ENCODE measurements at regions not wholly inside any gene's neighbourhood (a gene's known extent, or its start where the extent isn't known, plus 50 kb on each side); places are given as distances from the start of the nearest gene placed in this dataset.

DNA sequence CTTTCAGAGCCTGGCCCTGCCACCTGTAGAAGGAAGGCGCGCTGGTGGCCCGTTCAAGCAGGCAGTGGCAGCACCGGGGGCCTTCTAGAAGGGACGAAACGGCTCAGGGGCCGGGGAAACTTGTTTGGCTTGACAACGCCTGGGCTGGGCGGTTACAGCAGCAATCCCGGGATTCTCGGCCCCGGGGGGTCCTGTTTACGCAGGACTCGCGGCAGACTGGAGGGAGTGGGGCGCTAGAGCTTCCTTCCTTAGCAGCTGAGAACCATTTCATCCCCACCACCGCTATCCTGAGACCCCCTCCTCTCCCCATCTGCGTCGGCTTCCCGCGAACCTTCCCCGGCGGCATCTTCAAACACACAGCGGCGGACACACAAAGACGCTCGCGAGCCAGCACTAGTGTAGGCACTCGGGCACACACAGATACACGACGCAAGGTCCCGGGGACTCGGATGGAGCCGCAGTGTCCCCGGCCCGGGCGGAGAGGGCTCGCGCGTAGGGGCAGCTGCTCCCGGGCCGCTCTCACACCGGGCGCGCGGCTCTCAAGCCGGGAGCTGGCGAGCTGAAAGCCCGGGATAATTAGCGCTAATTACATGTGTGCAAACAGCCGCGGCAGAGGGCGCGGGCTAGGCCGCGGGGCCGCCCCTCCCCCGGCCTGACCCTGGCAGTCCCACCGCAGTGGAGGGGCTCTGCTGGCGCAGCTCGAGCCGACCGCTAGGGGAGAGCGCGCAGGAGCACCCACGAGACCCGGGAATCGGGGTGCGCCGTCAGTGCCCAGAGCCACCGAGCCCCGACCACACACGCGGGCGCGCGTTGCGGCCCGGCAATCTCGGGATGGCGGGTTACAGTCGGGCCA lies 271.4 kb downstream of the FOXD2 start:
- Histone ChIP-seq H3K79me2 (ENCODE audit: insufficient read depth, low read length) (no peaks in the 10 kb centered on the region), H3K9me2 (replicated peaks; ENCODE audit: low read depth, low read length) (no peaks in the 10 kb centered on the region), H3K36me3 (ENCODE audit: insufficient read depth, low read length) (no peaks in the 10 kb centered on the region), H3K4me2 (ENCODE audit: low read depth, low read length, poor library complexity, severe bottlenecking) (no peak overlapping the region), H3K27me3 (ENCODE audit: insufficient read depth, low read length, poor library complexity, severe bottlenecking) (no peaks in the 10 kb centered on the region), H3K9me3 (ENCODE audit: insufficient read depth, low read depth, low read length) (no peaks in the 10 kb centered on the region), H3K9ac (ENCODE audit: low read depth, low read length, poor library complexity, severe bottlenecking) (no peak overlapping the region), H3K4me3 (ENCODE audit: low read length, poor library complexity, severe bottlenecking) (no peak overlapping the region), H3F3A (ENCODE audit: low read depth) (no peaks in the 10 kb centered on the region), H4K20me1 (ENCODE audit: insufficient read depth, low read length, poor library complexity, severe bottlenecking) (no peaks in the 10 kb centered on the region), H3K4me1 (ENCODE audit: insufficient read depth, low read length, poor library complexity, severe bottlenecking) (no peaks in the 10 kb centered on the region), H2AFZ (ENCODE audit: low read length) (no peak overlapping the region)
- TF ChIP-seq EZH2phosphoT487 (IDR thresholded peaks at IDR 0.05; ENCODE audit: borderline replicate concordance): no peak
- TF ChIP-seq, protein P1, sequence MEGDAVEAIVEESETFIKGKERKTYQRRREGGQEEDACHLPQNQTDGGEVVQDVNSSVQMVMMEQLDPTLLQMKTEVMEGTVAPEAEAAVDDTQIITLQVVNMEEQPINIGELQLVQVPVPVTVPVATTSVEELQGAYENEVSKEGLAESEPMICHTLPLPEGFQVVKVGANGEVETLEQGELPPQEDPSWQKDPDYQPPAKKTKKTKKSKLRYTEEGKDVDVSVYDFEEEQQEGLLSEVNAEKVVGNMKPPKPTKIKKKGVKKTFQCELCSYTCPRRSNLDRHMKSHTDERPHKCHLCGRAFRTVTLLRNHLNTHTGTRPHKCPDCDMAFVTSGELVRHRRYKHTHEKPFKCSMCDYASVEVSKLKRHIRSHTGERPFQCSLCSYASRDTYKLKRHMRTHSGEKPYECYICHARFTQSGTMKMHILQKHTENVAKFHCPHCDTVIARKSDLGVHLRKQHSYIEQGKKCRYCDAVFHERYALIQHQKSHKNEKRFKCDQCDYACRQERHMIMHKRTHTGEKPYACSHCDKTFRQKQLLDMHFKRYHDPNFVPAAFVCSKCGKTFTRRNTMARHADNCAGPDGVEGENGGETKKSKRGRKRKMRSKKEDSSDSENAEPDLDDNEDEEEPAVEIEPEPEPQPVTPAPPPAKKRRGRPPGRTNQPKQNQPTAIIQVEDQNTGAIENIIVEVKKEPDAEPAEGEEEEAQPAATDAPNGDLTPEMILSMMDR (conservative IDR thresholded peaks at IDR 0.05; ENCODE audit: low read length): no peak

DNA sequence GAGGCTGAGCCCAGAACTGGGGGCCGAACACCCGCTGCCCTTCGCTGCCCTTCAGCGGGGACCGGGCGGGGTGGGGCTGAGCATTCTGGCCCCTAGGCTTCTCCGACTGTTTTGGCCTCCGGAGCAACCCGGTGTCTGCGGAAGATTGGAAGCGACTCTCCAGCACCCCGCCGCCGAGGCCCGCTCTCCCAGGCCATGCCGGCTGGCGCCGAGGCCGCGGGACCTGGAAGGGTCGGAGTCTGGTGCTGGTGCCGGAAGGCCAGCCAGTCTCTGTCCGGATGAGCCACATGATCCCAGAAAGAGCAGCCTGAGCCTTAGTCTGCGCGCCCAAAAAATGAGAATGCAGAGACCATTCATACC lies 272.0 kb downstream of the FOXD2 start:
- H3K9me3 ChIP-seq (ENCODE audit: insufficient read depth, low read depth, low read length): no peaks in the 10 kb centered on the region
- H3K4me3 ChIP-seq (ENCODE audit: low read length, poor library complexity, severe bottlenecking): no peak overlapping the region
- H3K9me2 ChIP-seq (replicated peaks; ENCODE audit: low read depth, low read length): no peaks in the 10 kb centered on the region
- no peaks in the 10 kb centered on the region for H3K4me1 ChIP-seq (ENCODE audit: insufficient read depth, low read length, poor library complexity, severe bottlenecking)
- TF ChIP-seq, protein P1 (conservative IDR thresholded peaks at IDR 0.05; ENCODE audit: low read length): no peak
- no peak for TF ChIP-seq EZH2phosphoT487 (IDR thresholded peaks at IDR 0.05; ENCODE audit: borderline replicate concordance)
- H3F3A ChIP-seq (ENCODE audit: low read depth): no peaks in the 10 kb centered on the region
- no peaks in the 10 kb centered on the region for H3K36me3 ChIP-seq (ENCODE audit: insufficient read depth, low read length)
- no peak overlapping the region for H3K4me2 ChIP-seq (ENCODE audit: low read depth, low read length, poor library complexity, severe bottlenecking)
- no peaks in the 10 kb centered on the region for H3K79me2 ChIP-seq (ENCODE audit: insufficient read depth, low read length)
- no peaks in the 10 kb centered on the region for H3K27me3 ChIP-seq (ENCODE audit: insufficient read depth, low read length, poor library complexity, severe bottlenecking)
- H2AFZ ChIP-seq (ENCODE audit: low read length): no peak overlapping the region
- H3K9ac ChIP-seq (ENCODE audit: low read depth, low read length, poor library complexity, severe bottlenecking): no peak overlapping the region
- no peaks in the 10 kb centered on the region for H4K20me1 ChIP-seq (ENCODE audit: insufficient read depth, low read length, poor library complexity, severe bottlenecking)

DNA sequence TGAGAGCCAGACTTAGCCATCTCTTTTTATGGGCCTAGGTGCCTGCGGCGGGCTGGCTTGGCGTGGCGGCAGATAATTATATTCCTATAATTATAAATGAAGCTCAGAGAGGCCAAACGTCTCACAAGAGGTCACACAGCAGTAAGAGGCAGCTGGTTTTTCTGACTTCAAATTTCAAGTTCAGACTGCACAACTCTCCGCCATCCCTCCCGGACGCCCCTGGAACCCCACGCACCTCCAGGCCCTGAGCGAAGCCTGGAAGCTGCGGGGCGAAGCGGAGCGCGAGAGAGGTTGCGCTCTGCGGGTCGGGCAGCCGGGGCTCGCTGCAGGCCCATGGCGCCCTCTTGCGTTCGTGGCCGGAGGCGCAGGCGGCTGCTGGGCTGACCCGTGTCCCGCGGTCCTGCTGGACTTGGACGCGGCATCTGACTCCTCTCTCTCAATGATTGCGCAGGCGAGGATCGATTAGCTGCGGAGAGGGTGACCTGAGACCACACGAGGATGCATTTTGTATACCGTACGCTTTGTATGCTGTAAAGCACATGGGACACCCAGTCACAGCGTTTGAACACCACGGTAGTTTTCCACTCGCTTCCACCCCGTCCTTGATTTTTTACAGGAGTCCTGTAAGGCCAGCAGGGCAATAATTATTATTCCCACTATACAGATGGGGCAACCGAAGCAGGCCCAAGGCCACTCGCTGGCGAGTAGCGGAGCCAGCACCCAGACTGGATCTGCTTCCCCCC lies 272.7 kb downstream of the FOXD2 start:
- Histone ChIP-seq H3K9ac (ENCODE audit: low read depth, low read length, poor library complexity, severe bottlenecking) (no peak overlapping the region), H2AFZ (ENCODE audit: low read length) (no peak overlapping the region), H3K79me2 (ENCODE audit: insufficient read depth, low read length) (no peaks in the 10 kb centered on the region), H3K9me3 (ENCODE audit: insufficient read depth, low read depth, low read length) (no peaks in the 10 kb centered on the region), H3K4me1 (ENCODE audit: insufficient read depth, low read length, poor library complexity, severe bottlenecking) (no peaks in the 10 kb centered on the region), H3K36me3 (ENCODE audit: insufficient read depth, low read length) (no peaks in the 10 kb centered on the region), H3K9me2 (replicated peaks; ENCODE audit: low read depth, low read length) (no peaks in the 10 kb centered on the region), H3K4me2 (ENCODE audit: low read depth, low read length, poor library complexity, severe bottlenecking) (no peak overlapping the region), H4K20me1 (ENCODE audit: insufficient read depth, low read length, poor library complexity, severe bottlenecking) (no peaks in the 10 kb centered on the region), H3K4me3 (ENCODE audit: low read length, poor library complexity, severe bottlenecking) (no peak overlapping the region), H3K27me3 (ENCODE audit: insufficient read depth, low read length, poor library complexity, severe bottlenecking) (no peaks in the 10 kb centered on the region), H3F3A (ENCODE audit: low read depth) (no peaks in the 10 kb centered on the region)
- TF ChIP-seq EZH2phosphoT487 (IDR thresholded peaks at IDR 0.05; ENCODE audit: borderline replicate concordance): no peak
- TF ChIP-seq, protein P1 (conservative IDR thresholded peaks at IDR 0.05; ENCODE audit: low read length): peak; percentile 57

Data from Loucy (cell line).